HG02943 (cell line): ENCODE measurements at regions not wholly inside any gene's neighbourhood (a gene's known extent, or its start where the extent isn't known, plus 50 kb on each side); places are given as distances from the start of the nearest gene placed in this dataset.
"Not testable (repeated sequence)": the region's sequence is repeated elsewhere in the genome, so short reads cannot be mapped to it uniquely, and the experiment has no call there.

ENCODE experiments used
- ATAC-seq: cut with Tn5 transposase; IDR thresholded peaks from one replicate; pipeline ENCODE4 v1.9.1; 2021; ENCODE audit warnings: mild to moderate bottlenecking, low read depth, moderate library complexity; ENCODE audit not compliant: unreplicated experiment

DNA sequence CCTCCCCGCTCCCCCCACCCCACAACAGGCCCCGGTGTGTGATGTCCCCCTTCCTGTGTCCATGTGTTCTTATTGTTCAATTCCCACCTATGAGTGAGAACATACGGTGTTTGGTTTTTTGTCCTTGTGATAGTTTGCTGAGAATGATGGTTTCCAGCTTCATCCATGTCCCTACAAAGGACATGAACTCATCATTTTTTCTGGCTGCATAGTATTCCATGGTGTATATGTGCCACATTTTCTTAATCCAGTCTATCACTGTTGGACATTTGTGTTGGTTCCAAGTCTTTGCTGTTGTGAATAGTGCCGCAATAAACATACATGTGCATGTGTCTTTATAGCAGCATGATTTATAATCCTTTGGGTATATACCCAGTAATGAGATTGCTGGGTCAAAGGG lies 104.3 kb downstream of the MTPN start:
- not testable (repeated sequence) for ATAC-seq

DNA sequence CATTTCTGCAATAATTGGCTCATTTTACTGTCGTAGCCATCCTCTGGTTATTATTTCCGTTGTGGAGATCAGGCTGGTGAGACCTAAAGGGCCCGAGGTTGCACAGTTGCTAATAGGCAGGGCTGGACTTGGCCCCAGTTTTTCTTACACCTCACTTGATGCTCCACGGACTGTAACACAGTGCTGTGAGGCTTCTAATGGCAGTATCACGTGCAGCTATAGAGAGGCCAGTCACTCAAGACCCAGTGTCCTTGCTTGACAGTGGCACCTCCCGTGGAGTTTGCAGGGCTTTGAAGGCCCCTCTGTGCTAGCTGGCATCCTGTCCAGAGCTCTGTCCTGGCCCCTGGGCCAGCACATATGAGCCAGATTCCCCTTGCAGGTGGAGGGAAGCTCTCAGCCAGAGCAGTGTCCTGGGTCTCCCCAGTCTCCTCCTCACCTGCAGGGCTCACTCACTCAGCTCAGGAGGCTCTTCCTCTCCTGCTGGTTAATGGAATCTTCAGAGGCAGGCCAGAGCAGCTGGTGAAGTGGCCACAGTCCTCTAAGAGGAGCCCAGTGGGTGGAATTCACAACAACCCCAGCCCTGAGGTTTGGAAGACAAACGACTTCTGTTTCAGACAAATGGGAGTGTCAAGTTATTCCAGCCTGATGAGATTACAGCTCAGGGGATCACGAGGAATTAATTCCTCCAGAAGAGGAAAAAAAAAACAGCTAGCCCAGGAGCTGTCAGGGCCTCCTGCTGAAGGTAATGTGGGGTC lies 114.2 kb upstream of the FAM180A start:
- no peak for ATAC-seq

GRCh38 chr7:135859538-135859937 lies 110.9 kb upstream of the FAM180A start:
- ATAC-seq = no peak

DNA sequence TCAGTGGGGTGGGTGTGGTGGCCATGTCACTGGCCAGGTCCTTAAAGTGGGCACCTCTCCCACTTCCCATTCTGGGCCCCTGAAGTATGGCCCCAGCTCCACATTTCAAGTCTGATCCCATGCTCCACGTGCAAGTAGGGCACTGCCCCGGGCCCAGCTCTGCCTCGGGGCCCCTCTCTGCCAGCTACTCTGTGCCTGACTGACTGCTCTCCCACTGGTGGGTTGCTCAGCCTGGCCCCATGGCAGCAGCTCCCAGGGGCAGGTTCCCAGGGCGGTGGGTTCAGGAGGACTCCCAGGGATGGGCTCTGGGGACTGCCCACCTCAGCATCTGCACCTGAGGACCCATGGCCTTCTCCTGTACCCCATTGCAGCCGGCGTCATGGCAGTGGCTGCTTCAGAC lies 110.2 kb upstream of the FAM180A start:
- no peak for ATAC-seq

DNA sequence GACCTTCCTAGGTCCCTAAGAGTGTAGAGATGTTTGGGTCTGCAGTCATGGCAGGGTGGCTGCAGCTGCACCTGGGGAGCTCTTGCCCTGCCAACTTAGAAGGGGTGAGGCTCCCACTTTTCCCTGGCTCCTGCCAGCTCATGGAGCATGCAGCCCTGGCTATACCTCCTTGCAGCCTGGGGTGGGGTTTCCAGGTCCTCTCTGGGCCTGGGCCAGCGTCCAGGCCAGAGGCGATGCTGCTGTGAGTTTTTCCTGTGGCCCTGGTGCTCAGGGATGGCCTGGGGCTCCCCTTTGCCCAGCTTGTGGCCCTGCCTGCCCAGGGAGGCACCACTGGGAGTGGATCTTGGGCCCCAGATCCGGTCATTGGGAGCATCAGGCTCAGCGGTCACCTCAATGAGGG lies 109.8 kb upstream of the FAM180A start:
- ATAC-seq = no peak

GRCh38 chr7:135857519-135858274 lies 109.1 kb upstream of the FAM180A start:
- no peak for ATAC-seq

GRCh38 chr7:135856356-135857144 lies 107.9 kb upstream of the FAM180A start:
- ATAC-seq = no peak

GRCh38 chr7:135855846-135856245 lies 107.2 kb upstream of the FAM180A start:
- ATAC-seq = no peak

GRCh38 chr7:135853499-135853898 lies 104.9 kb upstream of the FAM180A start:
- no peak for ATAC-seq

DNA sequence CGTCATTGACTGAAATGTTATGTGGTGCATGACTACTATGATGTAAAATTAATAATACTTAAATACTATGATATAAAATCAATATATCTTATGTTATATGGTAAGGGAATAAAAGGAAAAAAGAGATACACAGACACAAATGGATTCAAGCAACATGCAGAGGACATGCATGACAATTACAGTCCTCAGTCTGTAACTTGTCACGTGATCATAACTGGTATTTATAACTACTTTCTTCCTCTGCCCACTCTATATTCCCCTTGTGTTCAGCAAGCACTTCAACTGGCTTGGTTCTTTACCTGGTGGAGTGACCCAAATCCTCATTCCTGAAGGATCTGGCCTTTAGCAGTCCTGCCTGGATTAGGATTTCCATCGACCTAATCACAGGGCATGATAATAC lies 104.4 kb upstream of the FAM180A start:
- ATAC-seq = no peak

DNA sequence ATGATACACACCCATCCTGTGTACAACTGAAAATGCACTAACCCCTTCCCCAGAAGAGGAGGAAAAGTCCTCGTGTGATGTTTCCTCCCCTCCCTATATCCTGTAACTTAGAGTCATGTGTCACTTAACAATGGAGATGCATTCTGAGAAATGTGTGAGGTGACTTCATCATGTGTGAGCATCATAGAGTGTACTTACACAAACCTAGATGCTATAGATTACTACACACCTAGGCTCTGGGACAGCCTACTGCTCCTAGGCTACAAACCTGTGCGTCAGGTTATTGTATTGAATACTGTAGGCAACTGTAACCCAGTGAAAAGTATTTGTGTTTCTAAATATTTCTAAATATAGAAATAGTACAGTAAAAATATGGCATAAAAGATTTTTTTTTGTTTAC lies 98.6 kb upstream of the FAM180A start:
- no peak for ATAC-seq

- no peak for ATAC-seq
Observed at GRCh38 chr7:135846339-135846738, 97.7 kb upstream of the FAM180A start.

DNA sequence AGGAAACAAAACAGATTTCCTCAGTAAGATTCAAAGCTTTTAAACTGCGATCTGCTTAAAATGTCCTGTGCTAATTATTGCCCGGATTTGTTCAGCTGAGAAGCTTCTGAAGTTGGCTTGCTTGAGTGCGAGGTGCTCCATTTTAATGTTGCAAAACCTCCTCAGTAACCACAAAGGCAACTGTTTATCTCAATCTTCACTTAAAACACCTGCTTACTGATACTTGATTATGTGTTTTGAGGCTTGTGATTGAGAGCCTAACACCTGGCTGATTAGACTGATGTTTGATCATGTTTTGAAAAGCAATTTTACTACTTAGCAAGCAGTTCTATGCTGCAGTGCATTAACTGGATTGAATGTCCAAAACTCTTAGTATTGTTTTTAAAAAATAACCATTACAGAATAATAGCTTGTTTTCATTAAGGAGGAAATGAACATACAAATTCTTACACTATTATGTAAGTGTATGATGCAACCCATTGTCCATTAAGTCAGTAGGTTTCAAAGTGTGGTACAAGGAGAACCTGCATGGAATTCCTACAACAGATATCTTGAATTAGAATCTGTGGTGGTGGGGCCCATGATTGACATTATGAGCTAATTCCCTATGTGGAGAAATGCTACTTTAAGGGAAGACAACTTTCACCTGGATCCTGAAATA lies 96.9 kb upstream of the FAM180A start:
- no peak for ATAC-seq

DNA sequence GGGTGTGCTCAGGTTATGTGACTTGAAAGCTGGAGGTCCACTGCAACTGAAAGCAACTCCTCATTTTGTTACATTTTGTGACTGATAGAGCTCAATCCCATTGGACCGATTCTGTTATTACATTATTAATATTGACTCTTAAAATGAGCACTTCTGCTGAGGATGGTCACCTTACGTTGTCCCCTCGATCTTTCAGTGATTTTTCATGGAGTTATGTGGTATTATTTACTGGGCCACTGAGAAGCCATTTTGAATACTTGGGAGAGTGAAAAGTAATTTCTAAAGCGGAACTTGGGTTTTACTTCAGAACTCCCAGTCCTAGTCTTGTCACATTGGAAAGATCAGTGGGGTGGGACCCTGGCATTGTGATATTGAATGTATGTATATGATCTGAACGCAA lies 96.3 kb upstream of the FAM180A start:
- no peak for ATAC-seq

DNA sequence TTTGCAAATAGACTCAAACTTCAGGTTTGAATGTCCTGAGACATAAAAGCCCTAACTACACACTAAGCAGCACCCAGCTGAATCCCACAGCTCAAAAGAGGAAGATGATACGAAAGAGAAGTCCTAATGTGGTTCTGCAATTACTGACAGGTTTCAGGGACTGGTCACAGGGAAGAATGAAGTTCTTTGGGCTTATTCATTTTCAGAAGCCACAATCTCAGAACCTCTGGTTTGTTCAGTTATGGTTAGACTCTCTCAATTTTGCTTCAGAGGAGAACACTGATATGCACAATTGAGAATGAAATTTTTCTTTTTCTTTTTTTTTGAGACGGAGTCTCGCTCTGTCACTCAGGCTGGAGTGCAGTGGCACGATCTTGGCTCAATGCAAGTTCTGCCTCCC lies 94.6 kb upstream of the FAM180A start:
- ATAC-seq = peak; percentile 58

GRCh38 chr7:135842446-135843179 lies 94.0 kb upstream of the FAM180A start:
- ATAC-seq = no peak

GRCh38 chr7:135840591-135840990 lies 92.0 kb upstream of the FAM180A start:
- ATAC-seq = no peak

DNA sequence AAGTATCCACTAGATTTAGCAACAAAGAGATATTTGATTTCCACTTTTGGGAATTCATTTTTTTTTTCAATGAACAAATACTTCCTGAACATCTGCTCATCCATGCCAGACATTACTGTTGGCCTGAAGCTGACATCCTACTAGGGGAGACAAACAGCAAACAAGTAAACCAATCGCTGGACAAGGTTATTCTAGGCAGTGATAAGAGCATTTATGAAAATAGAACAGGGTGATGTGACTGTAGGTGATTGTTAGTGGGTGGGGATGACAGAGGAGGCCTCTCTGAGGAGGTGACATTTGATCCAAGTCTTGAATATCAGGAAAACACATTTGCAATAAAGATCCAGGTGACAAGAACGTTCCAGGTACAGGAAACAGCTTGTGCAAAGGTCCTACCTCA lies 89.1 kb upstream of the FAM180A start:
- no peak for ATAC-seq

DNA sequence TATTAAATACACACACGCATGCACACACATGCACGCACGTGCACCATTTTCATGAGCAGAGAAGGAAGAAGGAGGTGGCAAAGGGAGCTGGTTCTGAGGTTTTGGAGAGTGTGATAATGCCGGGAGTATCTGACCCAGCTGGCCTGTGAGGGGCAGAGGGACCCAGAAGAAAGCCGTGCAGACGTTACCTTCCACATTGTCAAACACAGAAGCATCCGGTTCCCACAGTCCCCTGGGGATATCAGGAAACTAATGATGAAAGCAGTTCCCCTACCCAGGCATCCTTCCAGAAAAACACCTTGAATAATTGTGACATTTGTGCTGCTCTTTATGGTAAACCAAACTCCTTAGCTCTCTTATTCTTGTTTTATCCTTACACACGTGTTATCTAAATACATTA lies 85.7 kb upstream of the FAM180A start:
- no peak for ATAC-seq

- ATAC-seq = no peak
Observed at GRCh38 chr7:135833642-135834041, 85.0 kb upstream of the FAM180A start.
